Ishikawa (cell line): ENCODE measurements at regions not wholly inside any gene's neighbourhood (a gene's known extent, or its start where the extent isn't known, plus 50 kb on each side); places are given as distances from the start of the nearest gene placed in this dataset.

Experiments
- CEBPB ChIP-seq: IDR thresholded peaks from 2 replicates; pipeline ENCODE4 v1.6.1; 2012
- CREB1 ChIP-seq: IDR thresholded peaks from 2 replicates; pipeline ENCODE4 v1.6.1; 2012; ENCODE audit warnings: low read depth
- EGR1 ChIP-seq: IDR thresholded peaks from 2 replicates; pipeline ENCODE4 v1.6.1; 2012
- EP300 ChIP-seq: IDR thresholded peaks from 2 replicates; pipeline ENCODE4 v1.6.1; 2012; ENCODE audit warnings: borderline replicate concordance
- RAD21 ChIP-seq: IDR thresholded peaks from 2 replicates; pipeline ENCODE4 v1.6.1; 2012; ENCODE audit warnings: low read depth
- TAF1 ChIP-seq: IDR thresholded peaks from 2 replicates; pipeline ENCODE4 v1.6.1; 2012; ENCODE audit warnings: low read depth, mild to moderate bottlenecking
- TCF12 ChIP-seq: IDR thresholded peaks from 2 replicates; pipeline ENCODE4 v1.6.1; 2012; ENCODE audit warnings: low read depth
- YY1 ChIP-seq: IDR thresholded peaks from 2 replicates; pipeline ENCODE4 v1.6.1; 2012; ENCODE audit warnings: low read depth
- TF ChIP-seq, protein P1 (sequence below): IDR thresholded peaks from 2 replicates; pipeline ENCODE4 v1.6.1; 2012
- TF ChIP-seq, protein P2 (sequence below): IDR thresholded peaks from 2 replicates; pipeline ENCODE4 v1.6.1; 2012; ENCODE audit warnings: low read depth, mild to moderate bottlenecking

GRCh38 chr5:89662499-89662898, 747.1 kb downstream of the CETN3 start:
- TF ChIP-seq TCF12 (no peak), CEBPB (no peak), RAD21 (no peak), EGR1 (no peak), EP300 (no peak), TAF1 (no peak), YY1 (no peak), CREB1 (no peak)
- TF ChIP-seq, protein P1, sequence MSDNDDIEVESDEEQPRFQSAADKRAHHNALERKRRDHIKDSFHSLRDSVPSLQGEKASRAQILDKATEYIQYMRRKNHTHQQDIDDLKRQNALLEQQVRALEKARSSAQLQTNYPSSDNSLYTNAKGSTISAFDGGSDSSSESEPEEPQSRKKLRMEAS: no peak
- TF ChIP-seq, protein P2, sequence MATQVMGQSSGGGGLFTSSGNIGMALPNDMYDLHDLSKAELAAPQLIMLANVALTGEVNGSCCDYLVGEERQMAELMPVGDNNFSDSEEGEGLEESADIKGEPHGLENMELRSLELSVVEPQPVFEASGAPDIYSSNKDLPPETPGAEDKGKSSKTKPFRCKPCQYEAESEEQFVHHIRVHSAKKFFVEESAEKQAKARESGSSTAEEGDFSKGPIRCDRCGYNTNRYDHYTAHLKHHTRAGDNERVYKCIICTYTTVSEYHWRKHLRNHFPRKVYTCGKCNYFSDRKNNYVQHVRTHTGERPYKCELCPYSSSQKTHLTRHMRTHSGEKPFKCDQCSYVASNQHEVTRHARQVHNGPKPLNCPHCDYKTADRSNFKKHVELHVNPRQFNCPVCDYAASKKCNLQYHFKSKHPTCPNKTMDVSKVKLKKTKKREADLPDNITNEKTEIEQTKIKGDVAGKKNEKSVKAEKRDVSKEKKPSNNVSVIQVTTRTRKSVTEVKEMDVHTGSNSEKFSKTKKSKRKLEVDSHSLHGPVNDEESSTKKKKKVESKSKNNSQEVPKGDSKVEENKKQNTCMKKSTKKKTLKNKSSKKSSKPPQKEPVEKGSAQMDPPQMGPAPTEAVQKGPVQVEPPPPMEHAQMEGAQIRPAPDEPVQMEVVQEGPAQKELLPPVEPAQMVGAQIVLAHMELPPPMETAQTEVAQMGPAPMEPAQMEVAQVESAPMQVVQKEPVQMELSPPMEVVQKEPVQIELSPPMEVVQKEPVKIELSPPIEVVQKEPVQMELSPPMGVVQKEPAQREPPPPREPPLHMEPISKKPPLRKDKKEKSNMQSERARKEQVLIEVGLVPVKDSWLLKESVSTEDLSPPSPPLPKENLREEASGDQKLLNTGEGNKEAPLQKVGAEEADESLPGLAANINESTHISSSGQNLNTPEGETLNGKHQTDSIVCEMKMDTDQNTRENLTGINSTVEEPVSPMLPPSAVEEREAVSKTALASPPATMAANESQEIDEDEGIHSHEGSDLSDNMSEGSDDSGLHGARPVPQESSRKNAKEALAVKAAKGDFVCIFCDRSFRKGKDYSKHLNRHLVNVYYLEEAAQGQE: no peak
